HEK293 (cell line): ENCODE measurements at regions not wholly inside any gene's neighbourhood (a gene's known extent, or its start where the extent isn't known, plus 50 kb on each side); places are given as distances from the start of the nearest gene placed in this dataset.

Source experiments
- CTCF ChIA-PET: fragments of 350-600 bp; formaldehyde crosslinking; extraction: SDS; loops from one replicate; lab custom pipeline; 2021; ENCODE audit warnings: antibody characterized with exemption; lab: Yijun Ruan, JAX
- POLR2A ChIA-PET: fragments of 300-600 bp; formaldehyde crosslinking; extraction: SDS; loops from one replicate; lab custom pipeline; 2020; ENCODE audit warnings: antibody characterized with exemption, inconsistent platforms; lab: Yijun Ruan, JAX
- H3K27ac ChIP-seq: fragments of 200-500 bp; sonication (Bioruptor generic); 2 replicates; pipeline ENCODE4 v1.5.1; 2014; ENCODE audit warnings: low read depth, low read length, control low read depth, inconsistent platforms; ENCODE audit errors: extremely low read depth
- H3K36me3 ChIP-seq, 2 experiments: fragments of 200-500 bp in 1 of 2; sonication (Bioruptor generic) in 1 of 2; 1 replicate in 1 of 2; 2 replicates in 1 of 2; pipeline ENCODE4 v1.5.1; 2014 to 2017; ENCODE audit warnings: inconsistent platforms in 2 of 2, low read length in 2 of 2; ENCODE audit not compliant: control insufficient read depth in 2 of 2, insufficient read depth in 1 of 2
- H3K4me1 ChIP-seq: fragments of 200-500 bp; sonication (Bioruptor generic); 2 replicates; pipeline ENCODE4 v1.5.1; 2014; ENCODE audit warnings: mild to moderate bottlenecking, low read length, inconsistent platforms; ENCODE audit not compliant: control insufficient read depth, insufficient read depth
- H3K4me3 ChIP-seq: 2 replicates; pipeline ENCODE4 v1.5.1; 2011; ENCODE audit warnings: low read depth, mild to moderate bottlenecking, control low read depth, low read length, moderate library complexity
- H3K9me3 ChIP-seq: fragments of 200-500 bp; sonication (Bioruptor generic); 2 replicates; pipeline ENCODE4 v1.5.1; 2014; ENCODE audit warnings: low read depth, low read length, inconsistent platforms; ENCODE audit not compliant: control insufficient read depth, insufficient read depth
- ATF2 ChIP-seq: fragments of 450-650 bp; formaldehyde crosslinking; IDR thresholded peaks from 2 replicates; pipeline ENCODE4 v1.5.1; 2016; ENCODE audit warnings: missing biosample characterization, missing genetic modification characterization, low read depth
- EGR2 ChIP-seq: fragments of 450-650 bp; formaldehyde crosslinking; IDR thresholded peaks from 2 replicates; pipeline ENCODE4 v1.5.1; 2016; ENCODE audit warnings: low read depth, missing biosample characterization, missing genetic modification characterization
- GFI1B ChIP-seq: fragments of 450-650 bp; formaldehyde crosslinking; IDR thresholded peaks from 2 replicates; pipeline ENCODE4 v1.5.1; 2016; ENCODE audit warnings: missing biosample characterization, missing genetic modification characterization
- HIC1 ChIP-seq: fragments of 450-650 bp; formaldehyde crosslinking; IDR thresholded peaks from 2 replicates; pipeline ENCODE4 v1.5.1; 2016; ENCODE audit warnings: missing biosample characterization, missing genetic modification characterization
- MEIS1 ChIP-seq: sonication (generic); formaldehyde crosslinking; IDR thresholded peaks from 2 replicates; pipeline ENCODE4 v1.8.1; 2022; ENCODE audit warnings: missing genetic modification reagents, mild to moderate bottlenecking, borderline replicate concordance
- PRDM6 ChIP-seq: fragments of 450-650 bp; formaldehyde crosslinking; IDR thresholded peaks from 2 replicates; pipeline ENCODE4 v1.5.1; 2017; ENCODE audit warnings: missing biosample characterization, missing genetic modification characterization
- SETDB1 ChIP-seq: IDR thresholded peaks from one replicate; pipeline ENCODE4 v1.6.1; 2017; ENCODE audit warnings: mild to moderate bottlenecking, low read length, moderate library complexity, mixed read lengths; ENCODE audit not compliant: insufficient read length
- SP2 ChIP-seq: fragments of 450-650 bp; formaldehyde crosslinking; IDR thresholded peaks from 2 replicates; pipeline ENCODE4 v1.5.1; 2016; ENCODE audit warnings: missing biosample characterization, missing genetic modification characterization
- SP7 ChIP-seq: fragments of 450-650 bp; formaldehyde crosslinking; IDR thresholded peaks from 2 replicates; pipeline ENCODE4 v1.5.1; 2016; ENCODE audit warnings: missing biosample characterization, missing genetic modification characterization
- TRIM28 ChIP-seq: IDR thresholded peaks from 2 replicates; pipeline ENCODE4 v1.6.1; 2011; ENCODE audit warnings: low read length, control low read depth, borderline replicate concordance
- YY1 ChIP-seq: fragments of 450-650 bp; formaldehyde crosslinking; IDR thresholded peaks from 2 replicates; pipeline ENCODE4 v1.5.1; 2018; ENCODE audit warnings: missing biosample characterization, missing genetic modification characterization
- YY2 ChIP-seq: fragments of 450-650 bp; formaldehyde crosslinking; IDR thresholded peaks from 2 replicates; pipeline ENCODE4 v1.5.1; 2016; ENCODE audit warnings: missing biosample characterization, missing genetic modification characterization
- ZNF146 ChIP-seq: fragments of 450-650 bp; formaldehyde crosslinking; IDR thresholded peaks from 2 replicates; pipeline ENCODE4 v1.5.1; 2016; ENCODE audit warnings: missing biosample characterization, missing genetic modification characterization
- ZNF423 ChIP-seq: fragments of 450-650 bp; formaldehyde crosslinking; IDR thresholded peaks from 2 replicates; pipeline ENCODE4 v1.5.1; 2016; ENCODE audit warnings: missing biosample characterization, missing genetic modification characterization
- ZNF549 ChIP-seq: fragments of 450-650 bp; IDR thresholded peaks from 2 replicates; pipeline ENCODE4 v1.5.1; 2018; ENCODE audit warnings: missing biosample characterization, missing genetic modification characterization, mild to moderate bottlenecking, inconsistent platforms, moderate library complexity
- ZNF558 ChIP-seq: fragments of 450-650 bp; formaldehyde crosslinking; IDR thresholded peaks from 2 replicates; pipeline ENCODE4 v1.5.1; 2016; ENCODE audit warnings: missing biosample characterization, missing genetic modification characterization
- ZNF621 ChIP-seq: fragments of 450-650 bp; formaldehyde crosslinking; IDR thresholded peaks from 2 replicates; pipeline ENCODE4 v1.5.1; 2017; ENCODE audit warnings: missing biosample characterization, missing genetic modification characterization
- ZNF654 ChIP-seq: fragments of 450-650 bp; formaldehyde crosslinking; IDR thresholded peaks from 2 replicates; pipeline ENCODE4 v1.5.1; 2016; ENCODE audit warnings: low read depth, missing biosample characterization, missing genetic modification characterization
- ZNF777 ChIP-seq: fragments of 450-650 bp; formaldehyde crosslinking; IDR thresholded peaks from 2 replicates; pipeline ENCODE4 v1.5.1; 2017; ENCODE audit warnings: missing biosample characterization, missing genetic modification characterization, borderline replicate concordance
- ZNF843 ChIP-seq: fragments of 450-650 bp; formaldehyde crosslinking; IDR thresholded peaks from 2 replicates; pipeline ENCODE4 v1.5.1; 2016; ENCODE audit warnings: missing biosample characterization, missing genetic modification characterization
- TF ChIP-seq, protein P1 (sequence below): fragments of 450-650 bp; formaldehyde crosslinking; IDR thresholded peaks from 2 replicates; pipeline ENCODE4 v1.5.1; 2016; ENCODE audit warnings: missing biosample characterization, missing genetic modification characterization
- TF ChIP-seq, protein P2 (sequence below): fragments of 450-650 bp; formaldehyde crosslinking; IDR thresholded peaks from 2 replicates; pipeline ENCODE4 v1.5.1; 2016; ENCODE audit warnings: missing biosample characterization, missing genetic modification characterization

DNA sequence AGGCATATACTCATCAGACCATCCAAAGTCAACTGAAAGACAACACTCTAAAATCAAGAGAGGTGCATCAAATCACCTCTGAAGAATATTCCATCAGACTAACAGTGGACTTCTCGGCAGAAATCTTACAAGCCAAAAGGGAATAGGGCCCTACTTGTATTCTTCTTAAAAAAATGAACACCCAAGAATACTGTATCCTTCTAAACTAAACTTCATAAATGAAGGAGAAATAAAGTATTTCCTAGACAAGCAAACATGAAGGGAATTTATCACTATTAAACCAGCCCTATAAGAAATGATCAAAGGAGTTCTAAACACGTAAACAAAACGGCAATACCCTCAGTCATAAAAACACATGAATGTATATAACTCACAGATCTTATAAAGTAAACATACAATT, 141.2 kb downstream of the CXXC4 start:
- Histone ChIP-seq H3K4me3 (no peak overlapping the region), H3K27ac (no peak overlapping the region), H3K36me3 (no peaks in the 10 kb centered on the region), H3K9me3 (no peaks in the 10 kb centered on the region), H3K4me1 (no peaks in the 10 kb centered on the region)
- ChIA-PET CTCF (no interaction called here), POLR2A (no interaction called here)
- TF ChIP-seq ATF2 (tag by site-specific recombination) (no peak), SP7 (tag by site-specific recombination) (no peak), SETDB1 (peak; percentile 95), PRDM6 (no peak), SP2 (tag by site-specific recombination) (no peak), ZNF777 (no peak), ZNF558 (tag by site-specific recombination) (no peak), ZNF423 (tag by site-specific recombination) (no peak), TRIM28 (peak; percentile 75; the same call in 1 of the 2 replicates), ZNF146 (tag by site-specific recombination) (no peak), GFI1B (no peak), YY2 (no peak)

- Histone ChIP-seq H3K4me3 (no peak overlapping the region), H3K4me1 (no peaks in the 10 kb centered on the region), H3K36me3 (no peaks in the 10 kb centered on the region), H3K9me3 (no peaks in the 10 kb centered on the region), H3K27ac (no peak overlapping the region)
- TF ChIP-seq, protein P1, sequence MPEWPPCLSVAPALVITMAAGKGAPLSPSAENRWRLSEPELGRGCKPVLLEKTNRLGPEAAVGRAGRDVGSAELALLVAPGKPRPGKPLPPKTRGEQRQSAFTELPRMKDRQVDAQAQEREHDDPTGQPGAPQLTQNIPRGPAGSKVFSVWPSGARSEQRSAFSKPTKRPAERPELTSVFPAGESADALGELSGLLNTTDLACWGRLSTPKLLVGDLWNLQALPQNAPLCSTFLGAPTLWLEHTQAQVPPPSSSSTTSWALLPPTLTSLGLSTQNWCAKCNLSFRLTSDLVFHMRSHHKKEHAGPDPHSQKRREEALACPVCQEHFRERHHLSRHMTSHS (tag by site-specific recombination), result no peak
- TF ChIP-seq ZNF621 (no peak), ZNF843 (no peak), EGR2 (no peak), ZNF654 (no peak), HIC1 (tag by site-specific recombination) (no peak), ZNF549 (no peak), YY1 (tag by site-specific recombination) (no peak), MEIS1 (no peak)
- TF ChIP-seq, protein P2, sequence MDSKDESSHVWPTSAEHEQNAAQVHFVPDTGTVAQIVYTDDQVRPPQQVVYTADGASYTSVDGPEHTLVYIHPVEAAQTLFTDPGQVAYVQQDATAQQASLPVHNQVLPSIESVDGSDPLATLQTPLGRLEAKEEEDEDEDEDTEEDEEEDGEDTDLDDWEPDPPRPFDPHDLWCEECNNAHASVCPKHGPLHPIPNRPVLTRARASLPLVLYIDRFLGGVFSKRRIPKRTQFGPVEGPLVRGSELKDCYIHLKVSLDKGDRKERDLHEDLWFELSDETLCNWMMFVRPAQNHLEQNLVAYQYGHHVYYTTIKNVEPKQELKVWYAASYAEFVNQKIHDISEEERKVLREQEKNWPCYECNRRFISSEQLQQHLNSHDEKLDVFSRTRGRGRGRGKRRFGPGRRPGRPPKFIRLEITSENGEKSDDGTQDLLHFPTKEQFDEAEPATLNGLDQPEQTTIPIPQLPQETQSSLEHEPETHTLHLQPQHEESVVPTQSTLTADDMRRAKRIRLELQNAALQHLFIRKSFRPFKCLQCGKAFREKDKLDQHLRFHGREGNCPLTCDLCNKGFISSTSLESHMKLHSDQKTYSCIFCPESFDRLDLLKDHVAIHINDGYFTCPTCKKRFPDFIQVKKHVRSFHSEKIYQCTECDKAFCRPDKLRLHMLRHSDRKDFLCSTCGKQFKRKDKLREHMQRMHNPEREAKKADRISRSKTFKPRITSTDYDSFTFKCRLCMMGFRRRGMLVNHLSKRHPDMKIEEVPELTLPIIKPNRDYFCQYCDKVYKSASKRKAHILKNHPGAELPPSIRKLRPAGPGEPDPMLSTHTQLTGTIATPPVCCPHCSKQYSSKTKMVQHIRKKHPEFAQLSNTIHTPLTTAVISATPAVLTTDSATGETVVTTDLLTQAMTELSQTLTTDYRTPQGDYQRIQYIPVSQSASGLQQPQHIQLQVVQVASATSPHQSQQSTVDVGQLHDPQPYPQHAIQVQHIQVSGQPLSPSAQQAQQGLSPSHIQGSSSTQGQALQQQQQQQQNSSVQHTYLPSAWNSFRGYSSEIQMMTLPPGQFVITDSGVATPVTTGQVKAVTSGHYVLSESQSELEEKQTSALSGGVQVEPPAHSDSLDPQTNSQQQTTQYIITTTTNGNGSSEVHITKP (tag by site-specific recombination), result no peak
- CTCF ChIA-PET, result interaction anchor here (0.5 kb wide), 1 partner anchor 1145 kb away, joined by 3 read pairs; no protein-coding TSS in a partner anchor
- POLR2A ChIA-PET, result no interaction called here
These were observed 142.5 kb downstream of the CXXC4 start for GRCh38 chr4:104352211-104352610.
